DMS53 (cell line): ENCODE measurements at regions not wholly inside any gene's neighbourhood (a gene's known extent, or its start where the extent isn't known, plus 50 kb on each side); places are given as distances from the start of the nearest gene placed in this dataset.

Experiments
- DNase-seq: peaks from one replicate; lab custom pipeline; 2025; lab: John Stamatoyannopoulos, UW

DNA sequence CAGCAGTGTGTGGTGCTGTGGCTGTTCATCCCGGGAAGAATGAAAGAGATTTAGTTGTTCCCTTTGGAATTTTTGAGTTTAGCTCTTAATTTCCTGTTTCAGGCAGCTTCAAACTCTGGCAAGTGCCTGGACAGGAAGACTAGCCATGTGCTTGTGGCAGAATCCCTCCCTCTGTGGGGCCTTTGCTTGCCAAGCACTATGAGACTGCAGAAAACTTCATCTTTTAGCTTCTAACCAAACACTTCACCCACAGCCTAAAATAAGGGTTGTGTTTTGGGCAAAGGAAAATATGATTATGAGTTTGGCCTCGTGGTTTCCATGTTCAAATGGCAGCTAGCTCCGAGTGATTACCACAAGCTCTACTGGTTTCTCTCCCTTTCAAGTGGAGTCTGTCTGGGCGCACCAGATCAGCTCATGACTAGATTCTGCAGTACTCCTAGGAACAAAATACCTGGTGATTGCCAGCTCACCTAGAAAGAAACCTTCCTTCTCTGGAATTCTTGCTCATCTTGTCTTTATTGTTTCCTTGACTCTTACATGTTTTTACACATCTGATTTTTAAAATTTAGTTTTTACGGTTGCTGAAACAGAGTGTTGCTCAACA is 707.5 kb downstream of the SLITRK6 start:
- DNase-seq, result no peak

DNA sequence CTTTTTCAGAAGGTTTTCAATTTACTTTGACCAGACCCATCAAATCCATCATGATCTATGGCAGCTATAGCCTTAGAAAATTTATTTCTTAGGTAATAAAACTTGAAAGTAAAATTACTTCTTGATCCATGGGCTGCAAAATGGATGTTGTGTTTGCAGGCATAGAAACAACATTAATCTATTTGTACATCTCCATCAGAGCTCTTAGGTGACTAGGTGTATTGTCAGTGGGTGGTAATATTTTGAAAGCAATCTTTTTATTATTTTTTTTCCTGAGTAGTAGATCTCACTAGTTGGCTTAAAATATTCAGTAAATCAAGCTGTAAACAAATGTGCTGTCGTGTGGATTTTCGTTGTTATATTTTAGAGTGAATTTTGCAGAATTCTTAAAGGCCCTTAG is 710.0 kb downstream of the SLITRK6 start:
- no peak for DNase-seq

DNA sequence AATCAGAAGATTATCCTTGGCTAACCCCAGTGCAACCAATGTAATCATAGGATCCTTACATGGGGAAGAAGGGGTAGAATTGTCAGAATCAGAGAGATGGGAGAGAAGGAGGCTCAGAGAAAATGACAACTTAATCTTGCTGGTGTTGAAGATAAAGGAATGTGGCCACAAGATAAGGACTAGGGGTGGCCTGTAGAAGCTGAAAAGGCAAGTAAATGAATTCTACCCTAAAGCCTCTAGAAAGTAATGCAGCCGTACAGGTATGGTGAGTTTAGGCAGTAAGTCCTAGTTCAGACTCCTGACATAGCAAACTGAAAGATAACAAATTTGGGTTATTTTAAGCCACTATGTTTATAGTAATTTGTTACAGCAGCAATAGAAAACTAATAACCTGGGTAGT is 718.5 kb downstream of the SLITRK6 start:
- no peak for DNase-seq

DNA sequence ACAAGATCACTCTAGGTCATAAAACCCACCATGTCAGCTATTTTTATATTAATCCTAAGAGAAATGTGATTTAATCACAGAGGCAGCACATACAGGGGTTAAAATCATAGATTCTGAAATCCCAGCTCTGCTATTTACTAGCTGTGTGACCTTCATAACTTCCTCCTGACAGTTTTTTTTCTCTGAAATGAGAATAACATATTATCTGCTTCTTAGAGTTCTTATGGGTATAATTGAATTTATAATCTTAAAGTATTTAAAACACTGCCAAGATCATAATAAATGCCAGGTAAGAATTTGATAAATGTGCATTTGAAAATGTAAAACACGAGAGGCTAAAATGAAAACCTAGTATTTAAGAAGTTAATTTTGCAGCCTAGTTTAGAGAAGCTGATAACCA is 722.9 kb downstream of the SLITRK6 start:
- no peak for DNase-seq

DNA sequence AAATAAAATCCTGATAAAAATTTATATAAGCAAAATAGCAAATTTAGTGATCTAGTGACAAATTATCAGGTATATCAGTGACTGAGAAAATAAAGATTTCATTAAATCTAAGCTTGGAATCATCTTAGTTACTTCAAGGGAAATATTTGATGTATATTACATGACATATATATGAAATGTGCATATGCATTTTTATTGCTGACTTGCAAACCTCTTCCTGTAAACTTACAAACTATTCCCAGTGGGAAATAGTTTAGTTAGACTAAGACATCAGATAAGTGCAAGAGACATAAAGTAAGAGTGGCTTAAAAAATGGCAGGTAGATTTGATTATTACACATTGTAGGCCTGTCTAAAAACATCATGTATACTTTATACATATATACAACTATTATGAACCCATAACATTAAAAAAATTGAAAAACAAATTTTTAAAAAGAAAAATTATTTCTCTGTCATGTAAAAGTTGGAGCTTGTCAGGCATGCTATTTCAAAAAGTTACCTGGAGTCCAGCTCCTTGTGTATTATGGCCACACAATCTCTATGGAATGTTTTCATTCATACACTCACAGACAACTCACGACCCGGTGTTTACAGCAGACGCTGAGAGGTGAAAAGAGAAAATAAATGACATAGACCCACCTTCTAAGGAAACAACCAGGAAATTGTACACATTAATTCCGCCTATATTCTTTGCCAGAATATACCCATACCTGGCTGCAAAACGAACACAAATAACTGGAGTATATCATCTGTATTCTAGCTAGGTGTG is 724.5 kb downstream of the SLITRK6 start:
- no peak for DNase-seq

DNA sequence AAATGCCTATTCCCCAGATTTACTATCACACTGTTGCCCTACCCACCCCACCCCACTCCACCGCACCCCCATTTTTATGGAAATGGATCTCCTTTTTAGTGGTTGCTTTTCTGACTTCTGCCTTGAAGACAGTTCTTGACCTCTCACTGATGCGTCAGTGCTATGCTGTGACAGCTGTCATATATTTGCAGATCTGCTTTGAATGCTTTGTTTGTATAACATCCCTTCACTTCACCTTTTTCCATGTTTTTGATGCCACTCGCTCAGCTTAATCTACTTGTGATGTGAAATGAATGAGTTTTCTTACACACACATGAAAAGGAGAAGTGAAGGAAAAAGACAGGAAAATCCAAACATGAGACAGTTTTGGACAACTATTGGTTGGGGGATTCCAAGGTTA is 731.0 kb downstream of the SLITRK6 start:
- DNase-seq, result peak; percentile 76

DNA sequence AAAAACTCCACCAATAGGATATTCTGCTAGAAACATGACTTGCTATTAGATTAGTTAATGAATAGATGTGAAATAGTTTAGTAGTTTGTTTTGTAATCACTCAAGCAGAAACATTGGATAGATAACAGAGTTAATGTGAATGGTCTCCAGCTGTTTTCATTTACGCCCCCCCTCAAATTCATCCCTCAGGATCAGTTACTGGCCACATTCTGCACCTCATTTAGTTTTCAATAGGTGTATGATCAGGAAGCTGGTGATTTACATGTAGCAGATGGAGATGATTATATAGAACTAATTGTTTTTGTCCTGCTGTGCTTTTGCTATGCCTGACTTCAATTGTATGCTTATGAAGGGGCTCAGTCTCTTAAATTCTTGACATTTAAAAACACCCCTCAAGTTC is 759.0 kb downstream of the SLITRK6 start:
- DNase-seq, result no peak

DNA sequence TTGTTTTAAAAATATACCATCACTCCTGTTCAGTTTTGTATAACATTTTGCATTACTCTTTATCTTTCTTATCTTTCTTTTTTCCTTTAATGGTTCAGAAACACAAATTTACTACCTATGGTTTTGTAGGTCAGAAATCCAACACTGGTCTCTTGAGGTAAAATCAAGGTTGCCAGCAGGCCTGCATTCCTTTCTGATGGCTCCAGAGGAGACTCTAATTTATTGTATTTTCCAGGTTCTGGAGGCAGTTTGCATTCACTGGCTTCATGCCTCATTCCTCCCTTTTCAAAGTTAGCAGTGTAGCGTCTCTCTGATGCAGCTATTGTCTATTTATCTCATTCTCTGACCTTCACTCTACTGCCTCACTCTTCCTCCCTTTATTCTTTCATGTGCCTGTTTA is 767.4 kb downstream of the SLITRK6 start:
- no peak for DNase-seq

DNA sequence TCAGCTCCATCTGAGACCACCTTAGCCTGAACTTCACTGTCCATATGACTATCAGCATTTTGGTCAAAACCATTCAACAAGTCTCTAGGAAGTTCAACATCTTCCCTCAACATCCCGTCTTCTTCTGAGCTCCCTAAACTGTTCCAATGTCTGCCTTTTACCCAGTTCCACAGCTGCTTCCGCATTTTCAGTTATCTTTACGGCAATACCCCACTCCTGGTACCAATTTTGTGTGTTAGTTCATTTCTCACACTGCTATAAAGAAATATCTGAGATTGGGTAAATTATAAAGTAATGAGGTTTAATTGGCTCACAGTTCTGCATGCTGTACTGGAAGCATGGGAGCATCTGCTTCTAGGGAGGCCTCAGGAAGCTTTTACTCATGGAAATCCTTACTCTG is 771.2 kb downstream of the SLITRK6 start:
- no peak for DNase-seq

DNA sequence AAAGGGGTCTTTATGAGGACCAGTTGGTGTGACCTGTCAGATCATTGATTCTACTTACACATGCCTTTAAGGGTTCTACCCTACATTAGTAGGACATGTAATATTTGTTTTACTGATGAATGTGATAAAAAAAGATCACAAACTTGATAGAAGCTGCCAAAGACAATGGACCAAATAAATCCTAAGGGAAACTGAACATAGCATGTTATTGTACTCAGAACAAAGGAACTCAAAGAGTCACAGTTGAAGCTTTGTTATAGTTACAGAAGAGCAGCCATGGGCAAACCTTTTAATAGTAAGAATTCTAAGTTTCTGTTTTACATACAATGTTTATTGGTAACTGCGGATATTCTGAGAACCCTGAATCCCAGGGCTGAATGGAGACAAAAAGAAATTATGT is 780.1 kb downstream of the SLITRK6 start:
- no peak for DNase-seq

DNA sequence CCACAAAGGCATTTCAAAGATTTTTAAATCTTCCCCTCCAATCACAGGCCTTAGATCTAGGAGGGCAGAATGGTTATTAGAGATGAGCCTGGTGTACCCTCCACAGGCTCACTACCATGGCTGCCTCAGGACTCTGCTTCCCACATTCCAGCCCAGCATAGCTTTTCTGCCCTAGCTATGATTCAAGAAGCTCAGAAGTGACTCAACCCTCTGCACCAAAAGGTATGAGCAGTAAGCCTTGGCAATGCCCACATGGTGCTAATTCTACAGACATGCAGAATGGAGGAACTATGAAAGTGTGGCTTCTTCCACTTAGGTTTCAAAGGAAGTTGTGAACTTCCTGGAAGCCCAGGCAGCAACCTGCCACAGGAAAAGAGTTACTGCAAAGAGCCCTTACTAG is 786.2 kb downstream of the SLITRK6 start:
- DNase-seq, result no peak

DNA sequence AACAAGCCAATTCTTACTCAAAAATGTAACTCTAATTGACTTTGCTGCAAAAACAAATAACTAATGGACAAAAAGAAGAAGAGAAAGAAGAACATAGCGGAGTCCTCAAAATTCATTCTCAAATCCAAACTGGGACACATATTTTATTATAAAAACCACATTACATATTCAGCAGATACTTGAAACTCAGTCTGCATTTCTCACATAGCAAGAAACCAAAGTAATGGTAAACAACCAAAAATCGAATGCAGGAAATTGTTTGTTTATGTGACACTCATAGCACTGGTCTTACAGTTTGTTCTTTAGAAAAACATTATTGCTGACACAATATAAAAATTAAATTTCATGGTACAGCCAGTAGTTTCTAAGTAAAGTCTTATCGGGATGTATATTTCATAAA is 789.8 kb downstream of the SLITRK6 start:
- no peak for DNase-seq

DNA sequence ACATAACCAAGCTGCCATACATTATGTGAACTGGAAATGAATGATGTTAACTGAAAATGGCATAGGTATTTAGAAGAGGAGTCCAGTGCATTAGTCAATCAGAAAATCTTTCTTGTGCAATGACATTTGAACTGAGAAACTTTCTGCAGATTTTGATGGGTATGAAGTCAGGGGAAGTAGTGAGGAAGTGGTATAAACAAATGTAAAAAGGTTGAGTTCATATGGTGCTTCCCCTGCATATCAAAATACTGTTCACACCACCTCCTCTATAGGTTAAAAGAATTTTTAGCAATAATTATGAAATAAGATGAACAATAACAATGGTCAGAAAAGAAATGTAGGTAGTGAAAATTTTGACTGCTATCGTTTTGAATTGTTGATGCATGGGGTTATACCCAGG is 800.0 kb downstream of the SLITRK6 start:
- DNase-seq, result no peak

DNA sequence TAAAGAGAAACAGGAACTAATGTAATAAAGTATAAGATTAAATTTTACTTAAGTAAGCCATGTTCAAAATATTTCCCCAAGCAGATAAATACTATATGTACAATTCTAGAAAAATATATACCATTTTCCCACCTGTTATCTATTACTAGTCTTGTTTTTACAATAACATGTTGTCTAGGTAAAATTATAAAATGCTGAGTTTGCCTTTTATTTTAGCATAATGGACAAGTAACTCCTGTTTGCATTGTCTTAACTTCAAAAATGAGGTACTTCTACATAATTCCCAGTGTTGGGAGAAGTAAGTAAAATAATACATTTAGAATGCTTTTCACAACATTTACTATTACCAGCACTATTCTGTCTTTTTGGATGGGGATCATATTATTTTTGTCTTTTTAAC is 800.5 kb downstream of the SLITRK6 start:
- no peak for DNase-seq

DNA sequence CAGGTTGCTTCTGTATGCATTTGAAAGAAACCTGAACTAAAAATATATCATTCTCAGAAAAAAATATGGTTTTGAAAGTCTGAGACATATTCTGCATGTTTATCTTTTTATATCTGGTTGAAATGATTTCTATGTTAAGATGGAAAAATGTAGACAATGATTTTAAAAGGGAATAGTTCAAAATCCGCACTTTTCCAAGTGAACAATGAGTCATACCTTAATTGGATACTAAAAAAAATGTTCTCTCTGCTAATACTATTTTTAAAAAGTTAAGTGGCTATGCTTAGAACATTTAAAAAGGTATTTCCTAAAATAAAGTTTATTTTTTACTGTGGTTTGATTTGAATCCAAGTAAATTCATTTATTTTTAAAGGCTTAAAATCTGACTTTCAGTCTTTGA is 801.4 kb downstream of the SLITRK6 start:
- DNase-seq, result no peak

DNA sequence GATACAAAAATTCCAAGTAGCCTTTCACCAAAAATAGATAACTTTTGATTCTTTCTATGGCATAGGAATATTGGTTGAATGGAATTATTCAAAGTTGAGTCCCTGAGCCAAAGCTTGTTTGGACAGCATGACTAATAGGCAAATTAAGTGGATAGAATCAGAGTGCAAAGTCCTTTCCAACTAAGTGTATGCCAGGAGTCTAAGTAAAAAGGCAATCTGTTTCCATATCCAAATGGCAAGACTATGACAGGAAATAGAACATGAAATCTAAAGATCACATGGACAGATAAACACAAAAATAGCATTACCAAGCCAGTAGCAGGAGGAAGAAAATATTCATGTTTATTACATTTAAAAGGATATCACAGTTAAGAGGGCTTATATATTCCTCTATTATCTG is 804.6 kb downstream of the SLITRK6 start:
- peak; percentile 71 for DNase-seq

DNA sequence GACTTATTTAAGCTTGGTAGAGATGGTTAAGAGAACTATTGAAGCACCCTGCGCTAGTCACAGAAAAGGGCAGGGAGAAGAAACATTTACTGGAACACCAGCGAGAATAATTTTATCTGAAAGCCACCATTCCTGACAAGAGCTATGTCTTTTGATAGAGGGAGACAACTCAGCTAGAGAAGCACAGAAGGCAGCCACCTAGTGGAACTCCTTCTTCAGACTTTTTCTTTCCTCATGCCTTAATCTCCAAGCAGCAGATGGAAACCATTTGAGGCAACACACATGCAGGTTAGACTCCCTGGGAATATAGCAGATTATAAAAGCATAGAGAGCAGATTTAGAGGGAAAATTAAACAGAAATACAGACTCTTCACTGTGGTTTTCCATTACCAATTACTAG is 813.4 kb downstream of the SLITRK6 start:
- no peak for DNase-seq

DNA sequence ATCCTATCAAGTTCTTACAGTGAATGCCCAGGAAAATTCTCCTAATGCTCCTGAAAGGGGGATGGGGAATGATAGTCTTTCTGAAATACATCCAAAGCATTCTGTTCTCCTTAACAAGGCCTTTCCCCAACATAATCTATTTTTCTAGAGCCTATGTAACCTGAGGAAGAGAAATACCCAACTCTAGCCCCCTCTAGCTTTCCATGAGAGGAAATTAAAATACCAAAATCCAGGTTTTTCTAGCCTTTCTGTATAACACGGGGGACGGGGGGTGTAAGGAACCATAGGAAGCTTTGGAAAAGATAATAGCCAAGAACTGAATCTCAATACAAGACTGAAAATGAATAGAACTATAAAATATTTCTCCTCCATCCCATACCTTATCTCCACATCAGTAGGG is 815.9 kb downstream of the SLITRK6 start:
- DNase-seq, result no peak

DNA sequence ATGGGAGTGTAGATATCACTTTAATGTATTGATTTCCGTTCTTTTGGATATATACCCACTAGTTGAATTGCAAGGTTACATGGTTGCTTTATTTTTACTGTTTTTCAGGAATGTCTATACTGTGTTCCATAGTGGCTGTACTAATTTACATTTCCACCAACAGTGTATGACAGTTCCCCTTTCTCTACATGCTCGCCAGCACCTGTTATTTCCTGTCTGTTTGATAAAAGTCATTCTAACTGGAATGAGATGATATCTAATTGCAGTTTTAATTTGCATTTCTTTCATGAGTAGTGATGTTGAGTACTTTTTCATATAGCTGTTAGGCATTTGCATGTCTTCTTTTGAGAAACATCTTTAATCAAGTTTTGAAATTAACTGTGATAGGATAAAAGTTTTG is 818.6 kb downstream of the SLITRK6 start:
- DNase-seq, result no peak

DNA sequence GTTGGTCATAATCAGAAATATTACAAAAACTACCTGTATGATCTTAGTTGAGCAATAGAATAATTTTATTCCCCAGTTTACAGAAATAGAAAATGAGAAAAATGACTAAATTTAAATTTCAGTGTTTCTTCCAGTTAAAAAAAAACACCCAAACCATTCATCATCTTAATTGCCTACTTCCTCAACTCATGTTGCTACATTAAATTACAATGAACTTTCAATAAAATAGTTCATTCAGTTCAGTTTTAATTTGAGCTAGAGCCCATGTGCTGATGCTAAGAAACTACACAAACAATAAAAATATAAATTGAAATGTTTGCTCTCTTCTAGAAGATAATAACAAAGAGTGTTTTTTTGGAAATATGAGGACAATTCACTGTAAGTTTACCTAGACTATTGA is 820.4 kb downstream of the SLITRK6 start:
- no peak for DNase-seq

DNA sequence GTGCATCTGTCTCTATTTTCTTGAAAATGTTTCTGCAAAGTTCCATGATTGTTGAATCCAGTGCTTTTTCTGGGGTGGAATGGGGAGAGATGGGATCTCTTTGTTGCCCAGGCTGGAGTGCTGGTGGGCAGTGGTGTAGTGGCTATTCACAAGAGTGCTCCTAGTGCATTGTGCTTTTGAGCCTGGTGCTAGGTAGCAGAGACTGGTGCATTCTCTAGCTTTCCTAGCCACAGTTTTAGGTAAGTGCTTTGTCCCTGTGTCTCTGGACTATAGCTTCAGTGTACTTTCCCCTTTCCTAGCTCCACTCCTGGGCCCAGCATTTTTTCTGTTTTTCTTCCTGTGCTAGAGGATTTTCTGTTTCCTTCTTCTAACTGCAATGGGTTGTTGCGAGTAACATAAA is 825.6 kb downstream of the SLITRK6 start:
- no peak for DNase-seq

DNA sequence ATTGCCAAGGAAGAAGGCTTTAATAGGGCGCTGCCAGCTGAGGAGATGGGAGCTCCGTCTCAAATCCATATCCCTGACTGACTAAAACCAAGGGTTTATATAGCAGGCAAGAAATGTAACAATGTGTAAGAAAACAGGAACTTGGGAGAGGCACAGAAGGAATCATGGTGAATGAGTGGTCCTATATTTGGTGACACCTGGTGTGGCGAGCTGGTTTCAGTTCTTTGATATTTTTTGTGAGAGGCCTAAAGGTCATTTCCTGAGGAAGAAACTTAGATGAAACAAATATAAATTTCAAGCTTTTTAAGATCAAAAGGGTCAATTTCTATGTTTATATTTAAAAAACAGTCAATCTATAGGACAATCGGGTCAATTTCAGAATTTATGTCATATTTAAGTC is 826.3 kb downstream of the SLITRK6 start:
- DNase-seq, result no peak

DNA sequence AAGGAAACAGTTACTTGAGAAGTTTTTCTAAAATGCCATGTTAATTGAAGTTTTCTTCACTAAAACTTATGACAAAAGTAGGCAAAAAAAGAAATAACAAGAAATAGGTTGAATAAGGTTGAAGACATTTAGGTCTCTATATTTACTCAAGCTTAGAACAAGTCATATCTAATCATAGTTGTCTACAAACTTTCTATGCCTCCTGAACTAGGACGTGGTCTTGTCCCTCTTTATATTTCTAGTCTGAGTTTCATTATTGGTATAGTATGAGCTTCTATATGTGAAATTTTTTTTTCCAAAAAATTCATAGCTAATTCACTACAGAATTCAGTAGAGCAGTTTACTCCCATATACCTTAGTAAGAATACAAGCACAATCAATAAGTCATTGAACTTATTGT is 836.4 kb downstream of the SLITRK6 start:
- no peak for DNase-seq

DNA sequence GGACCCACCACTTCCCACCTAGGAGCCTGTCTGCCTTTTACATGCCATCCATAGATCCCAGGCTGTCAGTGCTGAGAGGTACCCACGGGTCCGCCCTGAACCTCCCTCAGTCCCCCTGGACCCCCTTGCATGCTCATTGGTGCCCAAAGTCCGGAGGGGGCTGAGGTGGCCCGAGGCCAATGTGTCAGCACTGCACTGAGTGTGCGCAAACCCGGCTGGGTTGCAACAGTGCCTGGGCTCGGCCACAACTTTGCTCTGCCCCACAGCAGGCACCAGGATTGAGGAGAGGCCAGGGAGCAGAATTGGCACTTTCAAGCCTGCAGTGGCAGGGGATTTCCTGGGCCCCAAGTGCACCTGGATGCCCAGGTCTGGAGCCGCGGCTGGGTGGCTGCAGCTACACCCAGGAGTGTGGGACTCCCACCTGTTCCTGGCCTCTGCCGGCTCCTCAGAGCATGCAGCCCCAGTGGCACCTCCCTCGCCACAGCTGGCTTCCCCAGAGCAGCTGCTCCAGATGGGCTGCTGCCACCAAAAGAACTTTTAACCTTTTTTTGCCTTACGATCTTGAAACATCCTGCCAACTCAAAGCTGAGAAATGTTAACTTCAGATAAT is 837.0 kb downstream of the SLITRK6 start:
- DNase-seq, result no peak
